ENCODE measurements at regions not wholly inside any gene's neighbourhood (a gene's known extent, or its start where the extent isn't known, plus 50 kb on each side); places are given as distances from the start of the nearest gene placed in this dataset.

GRCh38 chr4:178202422-178202821, 760.2 kb upstream of the AGA start:
- no peak overlapping the region for H3K4ac ChIP-seq (ENCODE audit: low read depth in 1 of 2, low read length in 2 of 2)
- no peaks in the 10 kb centered on the region for H3K4me1 ChIP-seq (ENCODE audit: control insufficient read depth, insufficient read depth, low read depth, low read length)
- WGBS: no CpG with 5 or more reads among the region's 1 CpG

GRCh38 chr4:178205826-178206225, 763.6 kb upstream of the AGA start:
- no peak overlapping the region for H3K9ac ChIP-seq (ENCODE audit: low read length)

More at GRCh38 chr4:178202422-178202821, 760.2 kb upstream of the AGA start:
- Histone ChIP-seq H3K36me3 (ENCODE audit: control insufficient read depth in 1 of 2, insufficient read depth in 2 of 2, low read depth in 1 of 2, low read length in 2 of 2) (no peaks in the 10 kb centered on the region), H2AFZ (ENCODE audit: low read depth, low read length) (no peak overlapping the region), H4K8ac (ENCODE audit: low read length) (no peak overlapping the region), H3K9ac (ENCODE audit: low read length) (no peak overlapping the region), H3K27me3 (ENCODE audit: control insufficient read depth in 1 of 2, insufficient read depth in 1 of 2, low read length in 2 of 2) (no peaks in the 10 kb centered on the region), H2AK5ac (ENCODE audit: low read length, severe bottlenecking) (no peak overlapping the region), H3K4me2 (ENCODE audit: low read length, poor library complexity, severe bottlenecking) (no peak overlapping the region), H2BK5ac (ENCODE audit: low read depth, low read length, poor library complexity, severe bottlenecking) (no peak overlapping the region), H3K23ac (ENCODE audit: low read length in 2 of 2) (no peak overlapping the region), H3K18ac (ENCODE audit: low read depth in 1 of 2, low read length in 2 of 2) (no peak overlapping the region), H3K79me1 (replicated peaks; ENCODE audit: low read length, poor library complexity, severe bottlenecking) (no peaks in the 10 kb centered on the region), H3K9me3 (ENCODE audit: control insufficient read depth, low read length) (peaks cover 23% of the 10 kb centered on the region), H3K14ac (ENCODE audit: low read length in 2 of 2) (no peak overlapping the region), H3K4me3 (ENCODE audit: insufficient read depth in 1 of 2, low read depth in 1 of 2, low read length in 2 of 2) (no peak overlapping the region), H4K91ac (ENCODE audit: low read length) (no peak overlapping the region), H3K27ac (ENCODE audit: low read length, poor library complexity, severe bottlenecking) (no peak overlapping the region), H2BK12ac (ENCODE audit: low read length in 2 of 2) (no peak overlapping the region), H2BK15ac (ENCODE audit: low read depth, poor library complexity, severe bottlenecking) (no peak overlapping the region), H2BK120ac (ENCODE audit: low read depth, low read length) (no peak overlapping the region)
- DNase-seq: no peak

GRCh38 chr4:178215309-178215708, 773.1 kb upstream of the AGA start:
- Histone ChIP-seq H2AFZ (ENCODE audit: low read depth, low read length) (no peak overlapping the region), H2BK15ac (ENCODE audit: low read depth, poor library complexity, severe bottlenecking) (no peak overlapping the region), H3K36me3 (ENCODE audit: control insufficient read depth in 1 of 2, insufficient read depth in 2 of 2, low read depth in 1 of 2, low read length in 2 of 2) (no peaks in the 10 kb centered on the region), H2AK5ac (ENCODE audit: low read length, severe bottlenecking) (no peak overlapping the region), H2BK12ac (ENCODE audit: low read length in 2 of 2) (no peak overlapping the region), H3K27ac (ENCODE audit: low read length, poor library complexity, severe bottlenecking) (no peak overlapping the region), H2BK5ac (ENCODE audit: low read depth, low read length, poor library complexity, severe bottlenecking) (no peak overlapping the region), H3K14ac (ENCODE audit: low read length in 2 of 2) (no peak overlapping the region), H4K8ac (ENCODE audit: low read length) (no peak overlapping the region), H2BK120ac (ENCODE audit: low read depth, low read length) (no peak overlapping the region), H3K9ac (ENCODE audit: low read length) (no peak overlapping the region), H3K4me2 (ENCODE audit: low read length, poor library complexity, severe bottlenecking) (no peak overlapping the region), H3K27me3 (ENCODE audit: control insufficient read depth in 1 of 2, insufficient read depth in 1 of 2, low read length in 2 of 2) (no peaks in the 10 kb centered on the region), H3K79me1 (replicated peaks; ENCODE audit: low read length, poor library complexity, severe bottlenecking) (no peaks in the 10 kb centered on the region), H3K9me3 (ENCODE audit: control insufficient read depth, low read length) (no peaks in the 10 kb centered on the region), H3K4ac (ENCODE audit: low read depth in 1 of 2, low read length in 2 of 2) (no peak overlapping the region), H3K4me3 (ENCODE audit: insufficient read depth in 1 of 2, low read depth in 1 of 2, low read length in 2 of 2) (no peak overlapping the region), H3K4me1 (ENCODE audit: control insufficient read depth, insufficient read depth, low read depth, low read length) (no peaks in the 10 kb centered on the region), H3K23ac (ENCODE audit: low read length in 2 of 2) (no peak overlapping the region), H4K91ac (ENCODE audit: low read length) (no peak overlapping the region), H3K18ac (ENCODE audit: low read depth in 1 of 2, low read length in 2 of 2) (no peak overlapping the region)
- DNase-seq: no peak
- no CpG with 5 or more reads among the region's 2 CpGs for WGBS

More at GRCh38 chr4:178205826-178206225, 763.6 kb upstream of the AGA start:
- Histone ChIP-seq H3K23ac (ENCODE audit: low read length in 2 of 2) (no peak overlapping the region), H2AFZ (ENCODE audit: low read depth, low read length) (no peak overlapping the region), H3K4ac (ENCODE audit: low read depth in 1 of 2, low read length in 2 of 2) (no peak overlapping the region), H2BK12ac (ENCODE audit: low read length in 2 of 2) (no peak overlapping the region), H2BK15ac (ENCODE audit: low read depth, poor library complexity, severe bottlenecking) (no peak overlapping the region), H3K27ac (ENCODE audit: low read length, poor library complexity, severe bottlenecking) (no peak overlapping the region), H3K4me3 (ENCODE audit: insufficient read depth in 1 of 2, low read depth in 1 of 2, low read length in 2 of 2) (no peak overlapping the region), H3K36me3 (ENCODE audit: control insufficient read depth in 1 of 2, insufficient read depth in 2 of 2, low read depth in 1 of 2, low read length in 2 of 2) (no peaks in the 10 kb centered on the region), H3K14ac (ENCODE audit: low read length in 2 of 2) (no peak overlapping the region), H4K91ac (ENCODE audit: low read length) (no peak overlapping the region), H2AK5ac (ENCODE audit: low read length, severe bottlenecking) (no peak overlapping the region), H4K8ac (ENCODE audit: low read length) (no peak overlapping the region), H3K79me1 (replicated peaks; ENCODE audit: low read length, poor library complexity, severe bottlenecking) (no peaks in the 10 kb centered on the region), H3K27me3 (ENCODE audit: control insufficient read depth in 1 of 2, insufficient read depth in 1 of 2, low read length in 2 of 2) (no peaks in the 10 kb centered on the region), H3K18ac (ENCODE audit: low read depth in 1 of 2, low read length in 2 of 2) (no peak overlapping the region), H2BK5ac (ENCODE audit: low read depth, low read length, poor library complexity, severe bottlenecking) (no peak overlapping the region), H3K4me1 (ENCODE audit: control insufficient read depth, insufficient read depth, low read depth, low read length) (no peaks in the 10 kb centered on the region), H3K9me3 (ENCODE audit: control insufficient read depth, low read length) (peaks cover 17% of the 10 kb centered on the region), H3K4me2 (ENCODE audit: low read length, poor library complexity, severe bottlenecking) (no peak overlapping the region), H2BK120ac (ENCODE audit: low read depth, low read length) (no peak overlapping the region)
- no CpG with 5 or more reads among the region's 1 CpG for WGBS
- DNase-seq: no peak

DNA sequence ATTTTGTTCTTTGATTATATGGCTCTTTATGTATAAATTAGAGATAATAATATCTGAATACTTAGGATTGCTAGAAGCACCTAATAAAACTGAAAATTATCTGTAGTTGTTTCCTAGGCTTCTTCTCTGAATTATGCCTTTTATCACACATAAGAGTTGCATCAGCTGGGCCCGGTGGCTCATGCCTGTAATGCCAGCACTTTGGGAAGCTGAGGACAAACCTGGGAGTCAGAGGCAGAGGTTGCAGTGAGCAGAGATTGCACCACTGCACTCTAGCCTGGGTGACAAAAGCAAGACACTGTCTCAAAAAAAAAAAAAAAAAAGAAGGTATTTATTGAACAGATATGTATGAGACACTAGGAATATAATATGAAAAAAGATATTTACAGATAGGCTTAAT, 773.5 kb upstream of the AGA start:
- Histone ChIP-seq H3K4me1 (ENCODE audit: control insufficient read depth, insufficient read depth, low read depth, low read length) (no peaks in the 10 kb centered on the region), H3K27ac (ENCODE audit: low read length, poor library complexity, severe bottlenecking) (no peak overlapping the region), H3K4me2 (ENCODE audit: low read length, poor library complexity, severe bottlenecking) (no peak overlapping the region), H2AFZ (ENCODE audit: low read depth, low read length) (no peak overlapping the region), H3K23ac (ENCODE audit: low read length in 2 of 2) (no peak overlapping the region), H3K27me3 (ENCODE audit: control insufficient read depth in 1 of 2, insufficient read depth in 1 of 2, low read length in 2 of 2) (no peaks in the 10 kb centered on the region), H2BK120ac (ENCODE audit: low read depth, low read length) (no peak overlapping the region), H3K9me3 (ENCODE audit: control insufficient read depth, low read length) (no peaks in the 10 kb centered on the region), H2BK15ac (ENCODE audit: low read depth, poor library complexity, severe bottlenecking) (no peak overlapping the region), H3K79me1 (replicated peaks; ENCODE audit: low read length, poor library complexity, severe bottlenecking) (no peaks in the 10 kb centered on the region), H4K91ac (ENCODE audit: low read length) (no peak overlapping the region), H3K4me3 (ENCODE audit: insufficient read depth in 1 of 2, low read depth in 1 of 2, low read length in 2 of 2) (no peak overlapping the region), H2BK5ac (ENCODE audit: low read depth, low read length, poor library complexity, severe bottlenecking) (no peak overlapping the region), H3K9ac (ENCODE audit: low read length) (no peak overlapping the region), H4K8ac (ENCODE audit: low read length) (no peak overlapping the region), H3K36me3 (ENCODE audit: control insufficient read depth in 1 of 2, insufficient read depth in 2 of 2, low read depth in 1 of 2, low read length in 2 of 2) (no peaks in the 10 kb centered on the region), H3K18ac (ENCODE audit: low read depth in 1 of 2, low read length in 2 of 2) (no peak overlapping the region), H2AK5ac (ENCODE audit: low read length, severe bottlenecking) (no peak overlapping the region), H2BK12ac (ENCODE audit: low read length in 2 of 2) (no peak overlapping the region), H3K4ac (ENCODE audit: low read depth in 1 of 2, low read length in 2 of 2) (no peak overlapping the region), H3K14ac (ENCODE audit: low read length in 2 of 2) (no peak overlapping the region)
- WGBS: 86% methylated on average over 1 of the region's 1 CpG
- DNase-seq: no peak

Measured in mesenchymal stem cell (in vitro differentiated cells and primary cell).